DLD1 (cell line): ENCODE measurements at regions not wholly inside any gene's neighbourhood (a gene's known extent, or its start where the extent isn't known, plus 50 kb on each side); places are given as distances from the start of the nearest gene placed in this dataset.

Experiments
- in situ Hi-C: cut with HindIII; loops from 2 replicates; pipeline ENCODE4 v1.10.0; 2017; ENCODE audit warnings: low sequenced_read_pairs

DNA sequence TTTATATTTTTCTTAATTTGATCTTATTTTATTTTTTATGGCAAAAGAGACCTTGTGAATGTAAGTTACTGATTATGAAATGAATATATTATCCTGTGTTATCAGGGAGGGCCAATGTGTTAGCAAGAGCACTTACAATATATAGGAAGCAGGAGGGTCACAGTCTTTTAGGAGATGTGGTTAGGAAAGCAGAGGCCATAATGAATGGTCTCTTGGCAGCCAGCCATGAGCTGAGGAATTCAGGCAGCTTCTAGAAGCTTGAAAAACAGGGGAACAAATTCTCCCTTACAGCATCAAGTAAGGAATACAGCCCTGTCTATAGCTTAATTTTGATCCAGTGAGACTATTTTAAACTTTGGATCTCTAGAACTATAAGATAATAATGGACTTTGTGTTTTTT lies 2374.6 kb downstream of the PCDH9 start:
- in situ Hi-C loops: no loop called here

GRCh38 chr13:64850017-64850416 lies 2380.1 kb downstream of the PCDH9 start:
- in situ Hi-C loops: no loop called here

DNA sequence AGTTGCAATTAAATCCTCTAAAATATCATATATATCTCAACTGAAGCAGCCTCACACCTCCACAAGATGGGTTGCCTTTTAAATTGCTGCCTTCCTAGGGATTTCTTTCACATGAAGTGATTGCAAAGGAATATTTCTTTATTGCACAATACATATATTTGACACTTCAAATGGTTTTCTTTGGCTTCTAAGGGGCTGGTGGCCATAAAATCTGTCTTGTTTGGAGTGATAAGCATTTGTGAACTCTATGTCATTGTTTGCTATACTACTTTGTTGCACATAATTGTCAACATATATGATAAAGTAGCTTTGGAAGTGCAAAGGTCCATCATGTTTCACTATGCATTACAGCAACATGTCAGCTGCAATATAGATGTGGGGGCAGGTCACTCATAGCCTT lies 2380.9 kb downstream of the PCDH9 start:
- in situ Hi-C loops: no loop called here

DNA sequence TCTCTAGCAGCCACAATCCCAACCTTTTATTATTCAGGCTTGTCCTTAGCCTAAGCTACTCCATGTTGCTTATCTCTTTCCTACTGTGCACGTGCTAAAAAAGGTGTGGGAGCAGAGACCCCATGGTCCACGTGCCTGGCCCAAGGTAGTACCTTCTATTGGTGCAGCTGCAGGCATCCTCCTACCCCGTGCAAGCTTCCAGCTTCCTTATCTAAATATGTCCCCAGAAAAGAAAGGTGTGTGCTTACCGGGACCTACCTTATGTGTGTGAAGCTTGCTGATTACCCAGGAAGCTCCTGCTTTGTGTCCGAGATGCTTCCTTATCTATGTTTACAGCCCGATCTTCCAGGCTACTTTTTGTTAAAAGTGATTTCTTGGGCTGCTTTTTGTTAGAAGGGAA lies 2382.4 kb downstream of the PCDH9 start:
- in situ Hi-C loops: no loop called here

DNA sequence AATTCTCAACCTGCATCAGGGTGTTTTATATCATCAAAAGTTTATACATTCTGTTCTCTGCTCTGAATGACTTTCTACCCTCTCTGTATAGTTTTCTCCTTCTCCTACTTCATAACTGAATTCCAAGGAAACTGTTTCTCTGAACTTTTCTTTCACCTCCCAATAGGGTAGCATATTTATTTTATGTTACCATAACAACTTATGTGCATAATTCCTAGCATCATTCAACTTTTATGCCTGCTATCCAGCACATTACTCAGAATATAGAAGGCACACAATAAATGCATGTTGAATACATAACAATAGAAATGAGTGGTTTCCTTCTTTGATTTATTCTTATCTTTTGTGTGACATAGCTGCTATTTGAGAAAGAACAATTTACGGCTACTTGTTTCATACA lies 2385.0 kb downstream of the PCDH9 start:
- in situ Hi-C loops: no loop called here

GRCh38 chr13:64819081-64819480 lies 2411.1 kb downstream of the PCDH9 start:
- in situ Hi-C loops: no loop called here

GRCh38 chr13:64817691-64818090 lies 2412.4 kb downstream of the PCDH9 start:
- in situ Hi-C loops: no loop called here

- in situ Hi-C loops: no loop called here
These were observed 2419.4 kb downstream of the PCDH9 start for GRCh38 chr13:64810750-64811149.

DNA sequence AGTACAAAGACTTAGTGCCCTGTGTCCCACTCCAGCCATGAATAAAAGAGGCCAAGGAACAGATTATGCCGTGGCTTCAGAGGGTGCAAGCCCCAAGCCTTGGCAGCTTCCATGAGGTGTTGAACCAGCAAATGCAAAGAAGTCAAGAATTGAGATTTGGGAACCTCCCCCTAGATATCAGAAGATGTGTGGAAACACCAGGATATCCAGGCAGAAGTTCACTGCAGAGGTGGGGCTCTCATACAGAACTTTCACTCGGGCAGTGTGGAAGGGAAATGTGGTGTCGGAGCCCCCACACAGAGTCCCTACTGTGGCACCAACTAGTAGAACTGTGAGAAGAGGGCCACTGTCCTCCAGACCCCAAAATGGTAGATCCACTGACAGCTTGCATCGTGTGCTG lies 2421.4 kb downstream of the PCDH9 start:
- in situ Hi-C loops: no loop called here

DNA sequence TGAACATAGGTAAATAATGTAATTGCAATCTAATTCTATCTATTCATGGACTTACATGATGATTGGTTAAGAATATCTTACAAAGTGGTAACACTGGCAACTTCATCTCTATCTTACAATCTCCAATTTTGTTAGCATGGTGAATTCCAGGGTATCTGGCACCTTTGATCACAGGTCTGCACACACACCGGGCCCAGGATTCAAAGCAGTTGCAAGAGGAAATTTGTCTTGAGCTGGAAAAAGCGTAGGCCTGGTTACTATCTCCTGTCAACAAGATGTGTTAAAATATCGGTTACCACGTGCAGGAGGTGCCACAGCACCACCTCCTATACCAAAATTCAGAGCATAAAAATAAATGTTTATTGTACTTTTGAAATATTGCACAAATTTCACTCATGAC lies 2428.4 kb downstream of the PCDH9 start:
- in situ Hi-C loops: no loop called here

GRCh38 chr13:64798422-64798821 lies 2431.7 kb downstream of the PCDH9 start:
- in situ Hi-C loops: no loop called here

DNA sequence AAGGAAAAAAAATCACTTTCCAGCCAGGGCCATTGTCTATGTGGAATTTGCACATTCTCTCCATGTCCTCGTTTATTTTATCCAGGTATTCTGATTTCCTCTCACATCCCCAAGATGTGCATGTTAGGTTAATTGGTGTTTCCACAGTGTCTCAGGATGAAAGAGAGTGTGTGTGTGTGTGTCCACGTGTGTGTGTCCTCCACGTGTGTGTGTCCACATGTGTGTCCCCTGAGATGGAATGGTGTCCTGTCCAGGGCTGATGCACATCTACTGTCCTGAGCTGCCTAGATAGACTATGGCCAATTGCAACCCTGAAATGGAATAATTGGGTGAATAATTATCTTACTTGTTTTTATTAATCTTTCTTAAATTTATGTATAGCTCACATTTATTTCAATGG lies 2436.5 kb downstream of the PCDH9 start:
- in situ Hi-C loops: no loop called here

- in situ Hi-C loops: no loop called here
These were observed 2437.0 kb downstream of the PCDH9 start for GRCh38 chr13:64793131-64793530.

DNA sequence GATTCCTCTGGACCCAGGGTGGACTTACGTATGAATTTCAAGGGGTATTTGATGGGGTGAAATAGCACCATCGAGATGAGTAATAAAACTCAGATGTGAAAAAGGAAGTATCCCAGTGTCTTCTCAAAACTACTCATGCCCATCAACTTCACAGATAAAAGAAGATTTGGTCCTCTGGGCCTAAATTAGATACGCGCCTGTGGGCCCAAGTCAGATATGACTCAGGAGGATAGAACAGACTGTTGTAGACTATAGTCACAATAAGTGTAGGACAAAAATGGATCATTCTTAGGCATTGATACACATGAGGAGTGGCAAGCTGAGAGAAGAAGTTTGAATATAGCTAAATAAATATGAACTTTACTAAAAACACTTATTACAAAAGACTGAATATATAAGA lies 2438.8 kb downstream of the PCDH9 start:
- in situ Hi-C loops: no loop called here

GRCh38 chr13:64782466-64782865 lies 2447.7 kb downstream of the PCDH9 start:
- in situ Hi-C loops: no loop called here

DNA sequence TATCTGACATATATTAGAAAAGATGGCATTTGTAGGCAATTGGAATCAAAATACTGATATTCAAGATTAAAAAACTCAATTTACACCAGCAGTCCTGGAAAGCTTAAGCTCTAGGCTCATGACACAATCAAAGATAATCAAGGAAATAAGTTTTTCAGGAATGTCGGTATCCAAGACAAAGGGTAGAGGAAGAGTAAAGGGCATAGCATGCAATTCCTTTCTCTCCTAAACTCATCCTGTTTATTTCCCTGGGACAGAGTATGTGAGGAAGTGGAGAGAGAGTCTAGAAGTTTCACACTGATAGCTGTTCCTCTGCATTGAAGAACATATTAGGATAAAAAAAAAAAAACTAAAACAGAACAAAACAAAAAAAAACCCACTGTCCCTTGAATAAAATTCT lies 2452.1 kb downstream of the PCDH9 start:
- in situ Hi-C loops: no loop called here

GRCh38 chr13:64774915-64775314 lies 2455.2 kb downstream of the PCDH9 start:
- in situ Hi-C loops: no loop called here

DNA sequence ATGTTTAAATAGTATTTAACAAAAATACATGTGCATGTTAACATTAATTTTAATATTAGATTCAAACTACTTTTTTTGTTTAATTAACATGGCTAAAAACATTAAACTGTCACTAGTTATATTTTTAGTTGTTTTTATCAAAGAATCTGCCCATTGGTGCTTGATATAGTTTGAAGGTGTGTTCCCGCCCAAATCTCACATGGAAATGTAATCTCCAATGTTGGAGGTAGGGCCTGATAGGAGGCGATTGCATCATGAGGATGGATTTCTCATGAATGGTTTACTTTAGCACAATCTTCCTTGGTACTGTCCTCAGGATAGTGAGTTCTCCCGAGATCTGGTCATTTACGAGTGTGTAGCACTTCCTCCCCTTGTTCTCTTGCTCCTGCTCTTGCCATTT lies 2459.4 kb downstream of the PCDH9 start:
- in situ Hi-C loops: no loop called here

DNA sequence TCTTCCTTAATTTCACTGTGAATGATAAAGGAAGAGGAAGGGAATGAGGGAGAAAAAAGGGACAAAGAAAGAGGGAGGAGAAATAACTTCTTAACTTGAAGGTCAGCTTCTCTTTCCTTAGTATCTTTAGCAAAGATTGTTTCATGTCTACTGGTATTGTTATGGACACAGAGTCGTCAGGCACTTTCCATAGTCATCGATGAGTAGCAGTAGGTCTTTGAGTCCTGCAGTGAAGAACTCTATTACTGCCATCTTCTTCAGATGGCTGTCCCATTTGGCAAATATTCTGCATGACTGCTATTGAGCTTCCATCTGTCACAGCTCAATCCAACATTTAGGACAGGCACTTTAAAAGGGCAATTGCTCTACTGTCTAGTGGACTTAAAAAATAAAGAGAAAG lies 2463.1 kb downstream of the PCDH9 start:
- in situ Hi-C loops: no loop called here

GRCh38 chr13:64765636-64766035 lies 2464.5 kb downstream of the PCDH9 start:
- in situ Hi-C loops: no loop called here

- in situ Hi-C loops: no loop called here
These were observed 2471.5 kb downstream of the PCDH9 start for GRCh38 chr13:64758521-64759244.

DNA sequence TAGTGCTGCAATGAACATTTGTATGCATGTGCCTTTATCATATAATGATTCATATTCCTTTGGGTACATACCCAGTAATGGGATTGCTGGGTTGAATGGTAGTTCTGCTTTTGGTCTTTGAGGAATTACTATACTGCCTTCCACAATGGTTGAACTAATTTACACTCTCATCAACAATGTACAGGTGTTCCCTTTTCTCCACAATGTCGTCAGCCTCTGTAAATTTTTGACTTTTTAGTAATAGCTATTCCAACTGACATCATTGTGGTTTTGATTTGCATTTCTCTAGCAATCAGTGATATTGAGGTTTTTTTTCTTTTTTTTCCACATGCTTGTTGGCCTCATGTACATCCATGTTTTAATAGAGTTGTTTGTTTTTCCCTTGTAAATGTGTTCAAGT lies 2473.5 kb downstream of the PCDH9 start:
- in situ Hi-C loops: no loop called here

- in situ Hi-C loops: no loop called here
These were observed 2474.2 kb downstream of the PCDH9 start for GRCh38 chr13:64755961-64756360.
